Stimulated activated naive CD8-positive, alpha-beta T cell treated with anti-CD3 and anti-CD28 coated beads, Interleukin-15, amount 100 ng/mL, for 72 hours (primary cell): ENCODE measurements at regions not wholly inside any gene's neighbourhood (a gene's known extent, or its start where the extent isn't known, plus 50 kb on each side); places are given as distances from the start of the nearest gene placed in this dataset.

ENCODE experiments used
- ATAC-seq: fragments of 150-1000 bp; cut with Tn5 transposase; 2 replicates; pipeline ENCODE4 v1.10.0; 2021; ENCODE audit warnings: mild to moderate bottlenecking, moderate library complexity
- DNase-seq, 2 donors: peaks; one replicate each; pipeline ENCODE4 v3.0.0; 2021 to 2022
- H3K27ac Mint-ChIP-seq, 2 donors: one replicate each; pipeline ENCODE4 v1.8.0; 2022; ENCODE audit warnings: mild to moderate bottlenecking in 2 of 2, mixed read lengths in 2 of 2, moderate library complexity in 2 of 2
- H3K27me3 Mint-ChIP-seq: one replicate; pipeline ENCODE4 v1.8.0; 2022; ENCODE audit warnings: mixed read lengths
- H3K4me1 Mint-ChIP-seq: one replicate; pipeline ENCODE4 v1.8.0; 2022; ENCODE audit warnings: mild to moderate bottlenecking, mixed read lengths
- H3K4me3 Mint-ChIP-seq, 2 donors: one replicate each; pipeline ENCODE4 v1.8.0; 2022; ENCODE audit warnings: mild to moderate bottlenecking in 2 of 2, mixed read lengths in 2 of 2, moderate library complexity in 1 of 2
- H3K9me3 Mint-ChIP-seq, 2 donors: one replicate each; pipeline ENCODE4 v1.8.0; 2022; ENCODE audit warnings: mixed read lengths in 2 of 2

GRCh38 chr5:91232523-91232922 lies 150.6 kb downstream of the ARRDC3 start:
- ATAC-seq (no peak), DNase-seq (no peak)
- no peak overlapping the region for H3K4me3 Mint-ChIP-seq
- H3K27me3 Mint-ChIP-seq, result no peaks in the 10 kb centered on the region
- H3K9me3 Mint-ChIP-seq, result peaks cover 17% of the 10 kb centered on the region in 2 donors
- H3K27ac Mint-ChIP-seq, result no peak overlapping the region
- H3K4me1 Mint-ChIP-seq, result no peaks in the 10 kb centered on the region

GRCh38 chr5:91229031-91229727 lies 153.9 kb downstream of the ARRDC3 start:
- DNase-seq, result no peak
- Mint-ChIP-seq H3K4me3 (no peak overlapping the region), H3K27me3 (no peaks in the 10 kb centered on the region), H3K9me3 (peaks cover 17% of the 10 kb centered on the region in 2 donors), H3K4me1 (peaks cover 6% of the 10 kb centered on the region), H3K27ac (no peak overlapping the region)
- ATAC-seq, result no peak

- peaks cover 6% of the 10 kb centered on the region for H3K4me1 Mint-ChIP-seq
- peaks cover 17% of the 10 kb centered on the region in 2 donors for H3K9me3 Mint-ChIP-seq
- DNase-seq (no peak), ATAC-seq (no peak)
- H3K27ac Mint-ChIP-seq, result no peak overlapping the region
- H3K4me3 Mint-ChIP-seq, result no peak overlapping the region
- H3K27me3 Mint-ChIP-seq, result no peaks in the 10 kb centered on the region
These were observed 154.9 kb downstream of the ARRDC3 start for GRCh38 chr5:91228188-91228587.

GRCh38 chr5:91225848-91226686 lies 157.1 kb downstream of the ARRDC3 start:
- Mint-ChIP-seq H3K4me3 (no peak overlapping the region), H3K9me3 (peaks cover 16 to 17% of the 10 kb centered on the region in 2 donors), H3K27me3 (no peaks in the 10 kb centered on the region), H3K4me1 (peaks cover 6% of the 10 kb centered on the region), H3K27ac (no peak overlapping the region)
- ATAC-seq (peak; percentile 74), DNase-seq (peak; percentile 25 to 48)

- no peak overlapping the region for H3K4me3 Mint-ChIP-seq
- DNase-seq, result no peak
- H3K27me3 Mint-ChIP-seq, result no peaks in the 10 kb centered on the region
- H3K27ac Mint-ChIP-seq, result no peak overlapping the region
- H3K9me3 Mint-ChIP-seq, result peaks cover 10 to 14% of the 10 kb centered on the region in 2 donors
- H3K4me1 Mint-ChIP-seq, result peaks cover 6% of the 10 kb centered on the region
- no peak for ATAC-seq
These were observed 158.1 kb downstream of the ARRDC3 start for GRCh38 chr5:91224969-91225368.

GRCh38 chr5:91224456-91224855 lies 158.7 kb downstream of the ARRDC3 start:
- DNase-seq, result no peak
- no peak overlapping the region for H3K4me3 Mint-ChIP-seq
- ATAC-seq, result no peak
- H3K27me3 Mint-ChIP-seq, result no peaks in the 10 kb centered on the region
- H3K4me1 Mint-ChIP-seq, result peaks cover 6% of the 10 kb centered on the region
- no peak overlapping the region for H3K27ac Mint-ChIP-seq
- H3K9me3 Mint-ChIP-seq, result peaks cover 5 to 9% of the 10 kb centered on the region in 2 donors

GRCh38 chr5:91223886-91224285 lies 159.2 kb downstream of the ARRDC3 start:
- Mint-ChIP-seq H3K27me3 (no peaks in the 10 kb centered on the region), H3K4me1 (peaks cover 6% of the 10 kb centered on the region), H3K4me3 (no peak overlapping the region), H3K27ac (no peak overlapping the region), H3K9me3 (peaks cover 0 to 4% of the 10 kb centered on the region in 2 donors)
- no peak for DNase-seq
- no peak for ATAC-seq

GRCh38 chr5:91222482-91222881 lies 160.6 kb downstream of the ARRDC3 start:
- no peaks in the 10 kb centered on the region for H3K9me3 Mint-ChIP-seq
- DNase-seq, result no peak
- no peak for ATAC-seq
- H3K4me3 Mint-ChIP-seq, result no peak overlapping the region
- no peaks in the 10 kb centered on the region for H3K27me3 Mint-ChIP-seq
- H3K4me1 Mint-ChIP-seq, result peaks cover 6% of the 10 kb centered on the region
- H3K27ac Mint-ChIP-seq, result no peak overlapping the region

- H3K4me1 Mint-ChIP-seq, result peaks cover 6% of the 10 kb centered on the region
- ATAC-seq, result no peak
- H3K27me3 Mint-ChIP-seq, result no peaks in the 10 kb centered on the region
- H3K27ac Mint-ChIP-seq, result no peak overlapping the region
- H3K9me3 Mint-ChIP-seq, result no peaks in the 10 kb centered on the region
- H3K4me3 Mint-ChIP-seq, result no peak overlapping the region
- no peak for DNase-seq
These were observed 161.2 kb downstream of the ARRDC3 start for GRCh38 chr5:91221917-91222316.

GRCh38 chr5:91219803-91220371 lies 163.2 kb downstream of the ARRDC3 start:
- H3K27ac Mint-ChIP-seq, result no peak overlapping the region
- no peaks in the 10 kb centered on the region for H3K9me3 Mint-ChIP-seq
- ATAC-seq (no peak), DNase-seq (no peak)
- H3K4me1 Mint-ChIP-seq, result no peaks in the 10 kb centered on the region
- no peaks in the 10 kb centered on the region for H3K27me3 Mint-ChIP-seq
- no peak overlapping the region for H3K4me3 Mint-ChIP-seq

- H3K27ac Mint-ChIP-seq, result no peak overlapping the region
- DNase-seq (no peak), ATAC-seq (no peak)
- H3K27me3 Mint-ChIP-seq, result no peaks in the 10 kb centered on the region
- no peaks in the 10 kb centered on the region for H3K9me3 Mint-ChIP-seq
- no peaks in the 10 kb centered on the region for H3K4me1 Mint-ChIP-seq
- no peak overlapping the region for H3K4me3 Mint-ChIP-seq
These were observed 163.9 kb downstream of the ARRDC3 start for GRCh38 chr5:91219091-91219802.

GRCh38 chr5:91217859-91218258 lies 165.3 kb downstream of the ARRDC3 start:
- Mint-ChIP-seq H3K9me3 (no peaks in the 10 kb centered on the region), H3K27ac (no peak overlapping the region), H3K4me3 (no peak overlapping the region), H3K4me1 (no peaks in the 10 kb centered on the region), H3K27me3 (no peaks in the 10 kb centered on the region)
- DNase-seq, result no peak
- no peak for ATAC-seq

- Mint-ChIP-seq H3K4me1 (no peaks in the 10 kb centered on the region), H3K9me3 (no peaks in the 10 kb centered on the region), H3K27ac (no peak overlapping the region), H3K27me3 (no peaks in the 10 kb centered on the region), H3K4me3 (no peak overlapping the region)
- no peak for DNase-seq
- ATAC-seq, result no peak
These were observed 168.5 kb downstream of the ARRDC3 start for GRCh38 chr5:91214571-91214970.
